ENCODE measurements at regions not wholly inside any gene's neighbourhood (a gene's known extent, or its start where the extent isn't known, plus 50 kb on each side); places are given as distances from the start of the nearest gene placed in this dataset.

- intact Hi-C loops (cut with micrococcal nuclease; ENCODE audit: unreplicated experiment) (no loop called here), in situ Hi-C loops (cut with HindIII; ENCODE audit: extremely low pct_ligation_motif_present, low pct_unique_long_range_greater_than_20kb) (no loop called here)
- Histone ChIP-seq H3K79me2 (ENCODE audit: insufficient read depth, low read length) (no peaks in the 10 kb centered on the region), H3K4me2 (ENCODE audit: low read depth, low read length) (no peak overlapping the region), H2AFZ (ENCODE audit: low read length) (no peak overlapping the region), H3K4me1 (ENCODE audit: insufficient read depth, low read length) (no peaks in the 10 kb centered on the region), H3K9me3 (ENCODE audit: low read length) (no peaks in the 10 kb centered on the region), H3K4me3 (replicated peaks in 1 of 3; ENCODE audit: insufficient read depth in 1 of 3, low read depth in 2 of 3, low read length in 3 of 3) (no peak overlapping the region), H3K27ac (ENCODE audit: extremely low read length, insufficient read depth, low read length) (no peak overlapping the region), H3K36me3 (replicated peaks in 1 of 2; ENCODE audit: control insufficient read depth in 1 of 2, insufficient read depth in 2 of 2, low read length in 2 of 2) (no peaks in the 10 kb centered on the region), H3K27me3 (ENCODE audit: control insufficient read depth in 1 of 2, insufficient read depth in 2 of 2, low read length in 2 of 2) (peaks cover 1 to 3% of the 10 kb centered on the region in 2 experiments; a peak in 2 of 5 replicates), H3K9ac (ENCODE audit: insufficient read depth, low read depth, low read length) (no peak overlapping the region), H4K20me1 (ENCODE audit: insufficient read depth, low read length) (no peaks in the 10 kb centered on the region)
- no peak for DNase-seq (ENCODE audit: low spot score)
- 0% methylated on average over 3 of the region's 3 CpGs for WGBS (ENCODE audit: low lambda C conversion rate)
- no peak for FAIRE-seq
- no TSS peak for BruUV-seq (replicated peaks)
- TF ChIP-seq NR2F1 (CRISPR knock-in tag; IDR thresholded peaks at IDR 0.05), result no peak
- TF ChIP-seq BRD4 (CRISPR knock-in tag; IDR thresholded peaks at IDR 0.05), result no peak
- no peak for TF ChIP-seq ZNF776 (CRISPR knock-in tag; IDR thresholded peaks at IDR 0.05)
- no peak for TF ChIP-seq TRAFD1 (CRISPR knock-in tag; IDR thresholded peaks at IDR 0.05; ENCODE audit: borderline replicate concordance)
- no peak for TF ChIP-seq HIVEP1 (CRISPR knock-in tag; IDR thresholded peaks at IDR 0.05)
- no peak for TF ChIP-seq MAZ (IDR thresholded peaks at IDR 0.05; ENCODE audit: borderline replicate concordance, low read depth, low read length)
- TF ChIP-seq MAZ (CRISPR knock-in tag; IDR thresholded peaks at IDR 0.05; ENCODE audit: low read depth), result no peak
- TF ChIP-seq ONECUT2 (CRISPR knock-in tag; IDR thresholded peaks at IDR 0.05), result no peak
- no peak for TF ChIP-seq MYPOP (CRISPR knock-in tag; IDR thresholded peaks at IDR 0.05)
- TF ChIP-seq ELF3 (CRISPR knock-in tag; IDR thresholded peaks at IDR 0.05), result no peak
- TF ChIP-seq SMC3 (IDR thresholded peaks at IDR 0.05; ENCODE audit: low read length), result no peak
- TF ChIP-seq ZNF709 (CRISPR knock-in tag; IDR thresholded peaks at IDR 0.05), result no peak
- no peak for TF ChIP-seq KLF13 (CRISPR knock-in tag; IDR thresholded peaks at IDR 0.05)
- no peak for TF ChIP-seq RELA (CRISPR knock-in tag; IDR thresholded peaks at IDR 0.05)
- CTCF ChIA-PET (ENCODE audit: low intra/inter-chr PET ratio, low total read pairs), result no interaction called here
- POLR2A ChIA-PET, result no interaction called here
- ATAC-seq, result no peak
These were observed 52.0 kb upstream of the GRAMD1B start for GRCh38 chr11:123378096-123378495.

Data from HepG2 (cell line).